Adipocyte (in vitro differentiated cells): ENCODE measurements at regions not wholly inside any gene's neighbourhood (a gene's known extent, or its start where the extent isn't known, plus 50 kb on each side); places are given as distances from the start of the nearest gene placed in this dataset.

Experiments
- DNase-seq: peaks from one replicate; pipeline ENCODE4 v3.0.0-alpha.2; 2015; ENCODE audit warnings: low read depth
- H3K27me3 ChIP-seq: replicated peaks from 2 replicates; pipeline ENCODE4 v1.7.0; 2013; ENCODE audit warnings: mild to moderate bottlenecking, low read length, moderate library complexity; ENCODE audit not compliant: control insufficient read depth, insufficient read depth
- H3K36me3 ChIP-seq: 2 replicates; pipeline ENCODE4 v1.7.0; 2013; ENCODE audit warnings: low read length, mild to moderate bottlenecking, moderate library complexity; ENCODE audit not compliant: control insufficient read depth, insufficient read depth, severe bottlenecking
- H3K4me1 ChIP-seq: 2 replicates; pipeline ENCODE4 v1.7.0; 2013; ENCODE audit warnings: mild to moderate bottlenecking, low read length, moderate library complexity; ENCODE audit not compliant: control insufficient read depth, insufficient read depth
- H3K4me3 ChIP-seq: 2 replicates; pipeline ENCODE4 v1.7.0; 2013; ENCODE audit warnings: mild to moderate bottlenecking, low read length, moderate library complexity
- H3K9ac ChIP-seq: 2 replicates; pipeline ENCODE4 v1.7.0; 2013; ENCODE audit warnings: mild to moderate bottlenecking, low read length, moderate library complexity
- H3K9me3 ChIP-seq: 2 replicates; pipeline ENCODE4 v1.7.0; 2013; ENCODE audit warnings: mild to moderate bottlenecking, low read length, moderate library complexity; ENCODE audit not compliant: control insufficient read depth

DNA sequence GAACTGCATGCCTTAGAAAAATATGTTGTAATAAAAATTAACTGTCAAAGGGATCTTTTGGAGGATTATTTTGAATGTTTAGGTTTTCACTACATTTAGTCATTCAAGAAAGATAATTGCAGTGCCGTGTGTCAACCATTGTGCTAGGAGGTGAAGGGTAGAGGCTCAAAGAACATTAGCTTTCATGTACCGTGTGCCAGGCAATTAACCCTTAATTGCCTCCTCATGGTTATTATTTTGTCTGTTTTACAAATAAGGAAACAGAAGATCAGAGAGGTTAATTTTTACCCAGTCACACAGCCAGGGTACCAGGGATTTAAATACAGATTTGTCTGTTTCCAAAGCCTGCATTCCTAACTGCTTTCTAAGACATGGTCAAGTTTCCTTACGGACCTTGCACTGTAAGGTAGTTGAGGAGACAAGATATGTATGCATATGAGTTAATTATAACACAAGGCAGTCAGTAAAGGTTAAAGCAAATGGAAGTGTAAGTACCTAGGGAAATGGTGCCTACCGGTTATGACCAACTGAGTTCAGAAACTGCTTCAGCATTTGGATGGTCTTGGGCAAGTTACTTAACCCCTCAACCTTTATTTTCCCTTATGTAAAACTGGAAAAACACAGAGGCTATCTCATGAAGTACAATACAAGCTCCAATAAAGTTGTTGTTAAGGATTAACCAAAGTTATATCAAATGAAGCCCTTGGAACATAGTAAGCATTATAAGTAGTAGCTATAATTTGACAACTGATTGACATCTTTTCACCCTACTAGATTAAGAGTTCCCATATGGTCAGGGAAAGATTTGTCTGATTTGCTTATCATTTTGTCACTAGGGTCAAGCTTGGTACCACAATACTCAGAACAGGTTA, 434.9 kb downstream of the MBD2 start:
- Histone ChIP-seq H3K36me3 (no peaks in the 10 kb centered on the region), H3K4me3 (no peak overlapping the region), H3K9ac (no peak overlapping the region), H3K4me1 (peaks cover 11% of the 10 kb centered on the region), H3K27me3 (no peaks in the 10 kb centered on the region), H3K9me3 (no peaks in the 10 kb centered on the region)
- DNase-seq = no peak

DNA sequence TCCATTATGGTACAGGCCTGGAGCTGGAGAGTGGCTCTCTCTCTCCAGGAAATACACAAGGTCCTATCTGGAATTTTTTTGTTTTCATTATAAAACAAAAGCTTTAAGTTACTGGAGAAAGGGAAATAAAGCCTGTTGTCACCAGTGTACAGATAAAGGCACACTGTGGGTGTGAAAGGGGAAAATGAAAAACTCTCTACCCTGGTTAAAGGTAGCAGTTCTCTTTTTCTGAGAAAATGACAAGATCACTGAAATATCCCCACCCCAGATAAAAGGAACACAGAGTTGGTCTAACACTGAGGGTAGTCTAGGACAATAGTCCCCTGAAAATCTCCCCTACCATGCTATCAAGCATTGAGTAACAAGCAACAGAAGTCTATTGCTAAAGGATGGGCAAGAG, 438.7 kb downstream of the MBD2 start:
- no peaks in the 10 kb centered on the region for H3K27me3 ChIP-seq
- no peaks in the 10 kb centered on the region for H3K9me3 ChIP-seq
- no peaks in the 10 kb centered on the region for H3K36me3 ChIP-seq
- peaks cover 24% of the 10 kb centered on the region for H3K4me1 ChIP-seq
- H3K9ac ChIP-seq = no peak overlapping the region
- DNase-seq = no peak
- H3K4me3 ChIP-seq = no peak overlapping the region

DNA sequence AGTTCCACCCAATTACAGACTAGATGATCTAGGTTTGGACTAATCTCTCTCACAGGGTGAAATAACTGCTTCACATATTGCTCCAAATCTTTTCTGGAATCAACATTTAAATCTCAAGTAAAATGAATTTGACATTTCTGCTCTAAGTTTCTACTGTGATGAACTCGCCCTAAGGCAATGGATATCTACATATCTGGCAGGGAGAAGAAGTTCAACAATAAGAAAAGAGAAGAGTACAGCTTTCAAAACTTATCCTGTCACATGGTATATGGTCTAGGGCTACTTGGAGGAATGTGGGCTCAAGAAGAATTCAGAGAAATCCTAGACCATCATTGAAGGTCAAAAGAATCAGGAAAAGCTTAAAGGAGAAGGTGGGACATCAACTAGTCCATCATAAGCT, 440.2 kb downstream of the MBD2 start:
- peak; percentile 15 for DNase-seq

DNA sequence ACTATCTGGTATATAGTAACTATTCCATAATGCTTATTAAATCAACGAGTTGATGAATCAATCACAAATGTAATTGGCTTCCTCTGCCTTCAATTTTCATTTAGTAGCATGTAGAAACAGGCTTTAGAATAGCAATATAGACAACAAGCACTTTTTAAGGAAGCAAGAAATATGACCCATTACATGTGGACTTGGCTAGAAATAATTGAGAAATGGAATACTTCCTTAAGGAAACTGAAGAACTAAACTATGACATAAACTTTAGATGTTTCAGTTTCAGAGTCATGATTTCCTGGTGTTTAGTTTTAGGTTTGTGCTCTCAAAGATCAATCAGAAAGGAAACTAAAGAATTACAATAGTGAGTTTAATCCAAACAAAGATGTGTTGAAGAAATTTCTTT, 443.8 kb downstream of the MBD2 start:
- peak; percentile 4 for DNase-seq
- H3K27me3 ChIP-seq = no peaks in the 10 kb centered on the region
- H3K36me3 ChIP-seq = no peaks in the 10 kb centered on the region
- H3K4me1 ChIP-seq = peaks cover 18% of the 10 kb centered on the region
- H3K9ac ChIP-seq = no peak overlapping the region
- no peak overlapping the region for H3K4me3 ChIP-seq
- H3K9me3 ChIP-seq = no peaks in the 10 kb centered on the region

More for the DNA sequence above, 440.2 kb downstream of the MBD2 start:
- Histone ChIP-seq H3K27me3 (no peaks in the 10 kb centered on the region), H3K4me1 (peaks cover 18% of the 10 kb centered on the region), H3K4me3 (no peak overlapping the region), H3K9me3 (no peaks in the 10 kb centered on the region), H3K9ac (no peak overlapping the region), H3K36me3 (no peaks in the 10 kb centered on the region)

DNA sequence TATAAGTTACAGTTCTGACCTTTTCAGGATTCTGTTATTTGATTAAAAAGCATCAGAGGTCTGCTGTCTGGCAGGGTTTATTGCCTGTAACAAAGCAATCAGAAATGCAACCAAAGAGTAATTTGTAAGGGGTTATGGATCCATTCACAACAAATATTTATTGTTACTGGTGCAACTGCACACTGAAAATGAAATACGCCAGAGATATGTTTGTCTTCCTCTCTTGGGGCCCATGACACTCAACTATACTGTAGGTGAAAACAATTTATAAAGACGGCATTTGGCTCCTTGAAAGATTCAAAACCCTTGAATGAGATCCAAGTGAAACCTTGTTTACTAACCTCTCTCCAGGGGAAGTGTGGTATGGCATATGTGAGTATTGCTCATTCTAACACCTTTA, 452.2 kb downstream of the MBD2 start:
- no peaks in the 10 kb centered on the region for H3K4me1 ChIP-seq
- H3K36me3 ChIP-seq = no peaks in the 10 kb centered on the region
- H3K27me3 ChIP-seq = no peaks in the 10 kb centered on the region
- H3K4me3 ChIP-seq = no peak overlapping the region
- peaks cover 7% of the 10 kb centered on the region for H3K9me3 ChIP-seq
- no peak overlapping the region for H3K9ac ChIP-seq
- DNase-seq = no peak

DNA sequence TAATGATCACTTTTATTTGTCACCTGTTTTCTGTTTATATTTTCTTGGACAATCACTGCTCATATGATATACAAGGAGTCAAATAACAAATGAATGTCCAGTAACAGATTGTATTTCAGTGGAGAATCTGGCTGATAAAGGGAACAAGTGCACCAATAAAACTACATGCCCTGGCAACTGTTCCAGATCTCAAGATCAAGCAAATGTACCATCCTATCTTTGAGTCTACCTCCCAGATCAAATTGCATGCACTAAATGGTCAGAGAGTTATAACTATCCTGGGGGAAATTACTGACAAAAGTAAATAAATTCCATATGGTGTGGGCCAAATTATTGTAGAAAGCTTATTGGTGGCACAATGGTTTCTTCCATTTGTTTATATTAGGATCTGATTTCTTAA, 452.8 kb downstream of the MBD2 start:
- H3K9me3 ChIP-seq = peaks cover 13% of the 10 kb centered on the region
- H3K27me3 ChIP-seq = no peaks in the 10 kb centered on the region
- no peak for DNase-seq
- H3K4me3 ChIP-seq = no peak overlapping the region
- no peak overlapping the region for H3K9ac ChIP-seq
- no peaks in the 10 kb centered on the region for H3K36me3 ChIP-seq
- H3K4me1 ChIP-seq = no peaks in the 10 kb centered on the region

DNA sequence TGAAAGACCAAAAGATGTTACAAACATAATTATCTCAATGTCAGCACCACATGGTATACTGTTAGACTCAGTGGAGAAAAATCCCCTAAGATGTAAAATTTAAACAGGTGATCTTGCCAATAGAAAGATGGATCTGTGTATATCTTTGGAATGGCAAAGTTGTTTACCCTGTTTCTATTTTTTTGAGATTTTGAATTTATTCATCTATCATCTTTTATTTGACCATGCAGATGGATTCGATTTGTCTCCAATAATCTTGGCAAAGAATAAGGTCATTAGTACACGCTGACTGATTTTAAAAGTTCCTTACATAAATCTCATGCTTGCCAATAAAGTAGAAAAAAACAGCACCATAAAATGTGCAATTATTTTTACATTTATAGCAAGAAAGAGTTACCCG, 459.3 kb downstream of the MBD2 start:
- no peaks in the 10 kb centered on the region for H3K27me3 ChIP-seq
- no peak for DNase-seq
- H3K9me3 ChIP-seq = peaks cover 13% of the 10 kb centered on the region
- no peaks in the 10 kb centered on the region for H3K4me1 ChIP-seq
- no peak overlapping the region for H3K4me3 ChIP-seq
- H3K36me3 ChIP-seq = no peaks in the 10 kb centered on the region
- no peak overlapping the region for H3K9ac ChIP-seq

DNA sequence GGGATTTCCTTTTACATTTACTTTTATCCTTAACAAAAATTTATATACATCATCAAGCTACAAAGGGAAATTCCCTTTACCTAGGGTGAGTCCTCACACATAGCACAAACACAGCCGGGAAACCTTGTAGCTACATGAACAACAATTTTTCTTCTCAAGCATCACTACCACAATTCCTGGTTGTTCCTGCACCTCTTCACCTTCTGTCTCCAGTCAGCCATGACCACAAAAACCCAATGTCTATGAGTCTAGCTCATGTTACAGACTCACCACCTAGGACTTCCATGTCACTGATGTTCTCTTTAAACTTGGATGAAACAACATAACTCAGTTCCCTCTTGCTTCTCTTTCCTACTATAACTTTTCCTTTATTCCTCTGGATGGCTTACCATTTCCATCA, 460.4 kb downstream of the MBD2 start:
- no peaks in the 10 kb centered on the region for H3K27me3 ChIP-seq
- no peak overlapping the region for H3K9ac ChIP-seq
- H3K9me3 ChIP-seq = peaks cover 13% of the 10 kb centered on the region
- H3K4me3 ChIP-seq = no peak overlapping the region
- H3K36me3 ChIP-seq = no peaks in the 10 kb centered on the region
- no peak for DNase-seq
- H3K4me1 ChIP-seq = no peaks in the 10 kb centered on the region

DNA sequence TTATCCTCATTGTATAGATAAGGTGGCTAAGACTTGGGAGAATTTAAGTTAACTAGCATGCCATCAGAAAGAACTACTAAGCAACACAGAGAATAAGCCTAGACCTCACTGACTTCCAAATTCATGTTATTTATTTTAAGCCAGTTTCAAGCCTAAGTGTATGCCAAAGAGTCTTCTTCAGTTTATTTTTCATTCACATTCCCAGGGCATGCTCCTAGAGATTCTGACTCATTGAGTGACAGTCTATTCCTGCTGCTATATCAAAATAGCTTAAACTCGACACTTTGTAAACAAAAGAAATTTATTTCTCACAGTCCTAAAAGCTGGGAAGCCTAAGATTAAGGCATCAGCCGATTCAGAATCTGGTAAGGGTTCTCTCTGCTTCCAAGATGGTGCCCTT, 467.1 kb downstream of the MBD2 start:
- H3K4me3 ChIP-seq = no peak overlapping the region
- no peaks in the 10 kb centered on the region for H3K9me3 ChIP-seq
- H3K4me1 ChIP-seq = peaks cover 6% of the 10 kb centered on the region
- H3K36me3 ChIP-seq = no peaks in the 10 kb centered on the region
- no peaks in the 10 kb centered on the region for H3K27me3 ChIP-seq
- H3K9ac ChIP-seq = no peak overlapping the region
- DNase-seq = peak; percentile 58

DNA sequence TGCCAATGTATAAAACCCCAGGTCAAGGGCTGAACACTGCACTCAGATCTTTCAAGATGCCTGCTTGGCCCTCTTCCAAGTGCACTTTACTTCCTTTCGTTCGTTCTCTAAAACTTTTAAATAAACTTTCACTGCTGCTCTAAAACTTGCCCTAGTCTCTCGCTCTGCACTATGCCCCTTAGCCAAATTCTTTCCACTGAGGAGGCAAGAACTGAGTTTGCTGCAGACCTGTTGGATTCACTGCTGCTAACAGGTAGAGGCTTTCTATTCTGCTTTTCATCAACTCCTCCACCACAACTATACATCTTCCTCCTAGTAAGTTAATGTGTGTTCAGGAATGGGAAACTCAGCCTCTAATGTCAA, 467.9 kb downstream of the MBD2 start:
- H3K4me1 ChIP-seq = peaks cover 6% of the 10 kb centered on the region
- H3K9ac ChIP-seq = no peak overlapping the region
- no peak overlapping the region for H3K4me3 ChIP-seq
- H3K9me3 ChIP-seq = no peaks in the 10 kb centered on the region
- no peaks in the 10 kb centered on the region for H3K36me3 ChIP-seq
- DNase-seq = no peak
- no peaks in the 10 kb centered on the region for H3K27me3 ChIP-seq

DNA sequence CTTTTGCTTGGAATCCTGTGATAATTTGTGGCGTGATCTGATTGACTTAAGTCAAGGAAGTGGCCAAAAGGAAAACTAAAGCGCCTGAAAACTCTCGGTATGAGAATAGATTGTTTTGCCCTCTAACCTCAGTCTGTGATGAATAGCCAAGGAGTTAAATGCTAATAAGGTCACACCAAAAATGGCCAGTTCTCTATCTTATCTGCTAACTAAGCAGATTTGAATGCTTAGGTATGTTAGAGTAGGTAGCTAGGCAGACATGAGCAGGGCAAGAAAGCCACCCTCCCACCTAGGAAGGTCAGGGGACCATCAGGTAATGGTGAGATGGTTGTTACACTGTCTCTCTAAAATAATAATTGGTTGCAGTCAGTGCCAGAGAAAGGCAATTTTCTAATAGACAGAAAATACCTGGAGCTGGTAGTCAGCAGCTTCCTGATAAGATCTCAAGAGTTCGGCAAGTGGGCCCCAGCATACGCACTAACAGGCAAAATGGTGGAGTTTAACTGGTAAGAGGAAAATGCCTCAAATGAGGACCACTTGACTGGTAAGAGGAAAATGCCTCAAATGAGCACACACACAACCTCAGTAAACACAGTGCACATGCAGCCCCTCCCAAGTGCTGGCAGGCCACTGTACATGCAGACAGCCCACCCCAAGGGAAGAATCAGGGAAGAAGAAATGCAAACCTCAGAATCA, 468.4 kb downstream of the MBD2 start:
- Histone ChIP-seq H3K27me3 (no peaks in the 10 kb centered on the region), H3K4me1 (peaks cover 6% of the 10 kb centered on the region), H3K9ac (no peak overlapping the region), H3K9me3 (no peaks in the 10 kb centered on the region), H3K36me3 (no peaks in the 10 kb centered on the region), H3K4me3 (no peak overlapping the region)
- no peak for DNase-seq
